Stimulated activated naive CD8-positive, alpha-beta T cell treated with anti-CD3 and anti-CD28 coated beads, Interleukin-15, amount 100 ng/mL, for 72 hours (primary cell): ENCODE measurements at regions not wholly inside any gene's neighbourhood (a gene's known extent, or its start where the extent isn't known, plus 50 kb on each side); places are given as distances from the start of the nearest gene placed in this dataset.
"Not testable (repeated sequence)": the region's sequence is repeated elsewhere in the genome, so short reads cannot be mapped to it uniquely, and the experiment has no call there.

ENCODE experiments used
- ATAC-seq: fragments of 150-1000 bp; cut with Tn5 transposase; 2 replicates; pipeline ENCODE4 v1.10.0; 2021; ENCODE audit warnings: mild to moderate bottlenecking, moderate library complexity
- DNase-seq, 2 donors: peaks; one replicate each; pipeline ENCODE4 v3.0.0; 2021 to 2022
- H3K27ac Mint-ChIP-seq, 2 donors: one replicate each; pipeline ENCODE4 v1.8.0; 2022; ENCODE audit warnings: mild to moderate bottlenecking in 2 of 2, mixed read lengths in 2 of 2, moderate library complexity in 2 of 2
- H3K27me3 Mint-ChIP-seq: one replicate; pipeline ENCODE4 v1.8.0; 2022; ENCODE audit warnings: mixed read lengths
- H3K4me1 Mint-ChIP-seq: one replicate; pipeline ENCODE4 v1.8.0; 2022; ENCODE audit warnings: mild to moderate bottlenecking, mixed read lengths
- H3K4me3 Mint-ChIP-seq, 2 donors: one replicate each; pipeline ENCODE4 v1.8.0; 2022; ENCODE audit warnings: mild to moderate bottlenecking in 2 of 2, mixed read lengths in 2 of 2, moderate library complexity in 1 of 2
- H3K9me3 Mint-ChIP-seq, 2 donors: one replicate each; pipeline ENCODE4 v1.8.0; 2022; ENCODE audit warnings: mixed read lengths in 2 of 2

GRCh38 chr22:11600161-11600560 is 3927.8 kb upstream of the OR11H1 start:
- H3K27me3 Mint-ChIP-seq, H3K4me1 Mint-ChIP-seq, H3K27ac Mint-ChIP-seq, ATAC-seq, DNase-seq, H3K4me3 Mint-ChIP-seq: not testable (repeated sequence)
- H3K9me3 Mint-ChIP-seq = peaks cover 10 to 45% of the 10 kb centered on the region in 2 donors

DNA sequence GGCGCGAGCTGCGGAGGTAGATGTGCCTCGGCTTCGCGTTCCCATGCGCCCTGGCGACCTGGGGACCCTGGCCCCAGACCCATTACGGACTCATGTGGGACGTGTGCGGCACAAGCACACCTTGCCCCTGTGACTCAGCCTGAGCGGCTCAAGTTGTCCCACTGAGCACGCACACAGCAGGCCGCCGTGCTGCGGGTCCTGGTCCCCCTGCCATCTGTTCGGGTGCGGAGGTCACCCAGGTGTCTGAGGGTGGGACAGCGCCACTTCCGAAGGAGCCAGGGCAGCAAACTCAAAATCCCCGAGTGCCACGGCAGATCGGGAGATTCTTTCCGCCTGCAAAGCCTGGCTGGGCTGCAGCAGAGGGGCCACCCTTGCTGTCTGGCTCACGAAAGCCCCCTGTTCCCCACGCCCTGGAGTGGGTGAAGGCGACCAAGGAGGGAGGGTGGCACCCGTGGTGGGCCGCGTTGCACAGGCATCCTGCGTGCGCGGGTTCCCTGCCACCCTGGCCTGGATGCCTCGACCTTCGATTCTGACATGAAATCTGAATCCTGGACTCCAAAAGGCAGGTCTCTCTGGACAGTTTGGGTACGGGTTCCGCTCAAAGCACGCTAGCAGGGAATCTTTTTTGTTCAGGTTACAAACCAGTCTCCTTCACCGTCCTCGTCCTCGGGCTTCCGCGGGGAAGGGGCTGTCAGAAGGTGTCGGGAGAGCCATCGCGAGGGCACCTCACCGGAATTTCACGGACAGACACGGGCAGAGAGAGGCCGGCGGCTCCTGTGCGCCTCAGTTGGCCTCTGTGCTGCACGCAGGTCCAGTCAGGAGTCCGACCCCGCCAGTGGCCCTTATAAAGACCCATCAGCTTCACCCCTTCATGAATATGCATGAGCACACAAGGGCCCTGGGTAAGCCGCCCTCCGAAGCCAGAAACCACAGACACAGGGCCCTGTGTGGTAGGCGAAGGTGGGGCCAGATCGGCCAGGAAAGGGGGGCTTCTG is 3926.8 kb upstream of the OR11H1 start:
- not testable (repeated sequence) for H3K4me3 Mint-ChIP-seq, DNase-seq, H3K4me1 Mint-ChIP-seq, H3K27me3 Mint-ChIP-seq, ATAC-seq, H3K27ac Mint-ChIP-seq
- H3K9me3 Mint-ChIP-seq = peaks cover 10 to 54% of the 10 kb centered on the region in 2 donors

GRCh38 chr22:11604635-11605395 is 3923.2 kb upstream of the OR11H1 start:
- H3K4me3 Mint-ChIP-seq, H3K27me3 Mint-ChIP-seq, H3K4me1 Mint-ChIP-seq, H3K27ac Mint-ChIP-seq, DNase-seq, ATAC-seq: not testable (repeated sequence)
- H3K9me3 Mint-ChIP-seq = peaks cover 22 to 51% of the 10 kb centered on the region in 2 donors

- DNase-seq (no peak), ATAC-seq (no peak)
- Mint-ChIP-seq H3K4me1 (no peaks in the 10 kb centered on the region), H3K27me3 (no peaks in the 10 kb centered on the region), H3K4me3 (no peak overlapping the region), H3K27ac (no peak overlapping the region), H3K9me3 (peaks cover 28 to 54% of the 10 kb centered on the region in 2 donors)
These were observed 3922.5 kb upstream of the OR11H1 start for GRCh38 chr22:11605468-11605981.

GRCh38 chr22:11606047-11607000 is 3921.7 kb upstream of the OR11H1 start:
- H3K27me3 Mint-ChIP-seq, H3K4me3 Mint-ChIP-seq, H3K4me1 Mint-ChIP-seq, H3K27ac Mint-ChIP-seq, ATAC-seq, DNase-seq: not testable (repeated sequence)
- H3K9me3 Mint-ChIP-seq = peaks cover 34 to 61% of the 10 kb centered on the region in 2 donors

DNA sequence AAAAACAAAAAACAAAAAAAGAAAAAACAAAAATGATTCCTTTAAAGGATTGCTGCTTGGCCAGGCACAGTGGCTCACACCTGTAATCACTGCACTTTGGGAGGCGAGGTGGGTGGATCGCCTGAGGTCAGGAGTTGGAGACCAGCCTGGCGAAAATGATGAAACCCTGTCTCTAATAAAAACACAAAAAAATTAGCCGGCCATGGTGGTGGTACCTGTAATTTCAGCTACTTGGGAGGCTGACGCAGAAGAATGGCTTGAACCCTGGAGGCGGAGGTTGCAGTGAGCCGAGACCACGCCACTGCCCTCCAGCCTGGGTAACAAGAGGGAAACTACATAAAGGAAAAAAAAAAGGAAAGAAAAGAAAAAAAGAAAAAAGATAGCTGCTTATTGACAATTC is 3920.8 kb upstream of the OR11H1 start:
- ATAC-seq, H3K4me1 Mint-ChIP-seq, H3K27me3 Mint-ChIP-seq, H3K4me3 Mint-ChIP-seq, DNase-seq, H3K27ac Mint-ChIP-seq: not testable (repeated sequence)
- peaks cover 34 to 62% of the 10 kb centered on the region in 2 donors for H3K9me3 Mint-ChIP-seq

- peaks cover 45 to 73% of the 10 kb centered on the region in 2 donors for H3K9me3 Mint-ChIP-seq
- not testable (repeated sequence) for H3K4me1 Mint-ChIP-seq, ATAC-seq
These were observed 3919.5 kb upstream of the OR11H1 start for GRCh38 chr22:11608486-11608885.

GRCh38 chr22:11609193-11609592 is 3918.8 kb upstream of the OR11H1 start:
- H3K9me3 Mint-ChIP-seq = peaks cover 41 to 70% of the 10 kb centered on the region in 2 donors
- H3K4me1 Mint-ChIP-seq, ATAC-seq, H3K4me3 Mint-ChIP-seq, H3K27me3 Mint-ChIP-seq, DNase-seq, H3K27ac Mint-ChIP-seq: not testable (repeated sequence)

More at GRCh38 chr22:11608486-11608885, 3919.5 kb upstream of the OR11H1 start:
- not testable (repeated sequence) for H3K27ac Mint-ChIP-seq, DNase-seq, H3K4me3 Mint-ChIP-seq, H3K27me3 Mint-ChIP-seq

DNA sequence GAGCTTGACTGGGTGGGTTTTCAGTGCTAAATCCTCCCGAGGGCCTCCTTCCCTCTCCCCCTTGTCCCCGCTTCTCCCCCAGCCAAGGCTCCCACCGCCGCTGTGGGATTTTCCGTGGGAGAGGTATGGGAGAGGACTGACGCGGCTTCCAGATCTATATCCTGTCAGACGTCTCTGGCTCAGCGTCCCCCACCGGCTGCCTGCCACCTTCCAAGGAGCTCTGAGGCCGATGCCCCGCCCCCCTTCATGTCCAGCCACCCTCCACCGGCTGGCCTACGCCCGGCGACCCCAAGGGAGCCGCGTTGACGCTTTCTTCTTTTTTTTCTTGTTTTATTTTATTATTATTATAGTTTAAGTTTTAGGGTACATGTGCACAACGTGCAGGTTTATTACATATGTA is 3916.7 kb upstream of the OR11H1 start:
- not testable (repeated sequence) for H3K4me3 Mint-ChIP-seq, H3K27me3 Mint-ChIP-seq, ATAC-seq, H3K4me1 Mint-ChIP-seq, DNase-seq, H3K27ac Mint-ChIP-seq
- peaks cover 54 to 68% of the 10 kb centered on the region in 2 donors for H3K9me3 Mint-ChIP-seq

DNA sequence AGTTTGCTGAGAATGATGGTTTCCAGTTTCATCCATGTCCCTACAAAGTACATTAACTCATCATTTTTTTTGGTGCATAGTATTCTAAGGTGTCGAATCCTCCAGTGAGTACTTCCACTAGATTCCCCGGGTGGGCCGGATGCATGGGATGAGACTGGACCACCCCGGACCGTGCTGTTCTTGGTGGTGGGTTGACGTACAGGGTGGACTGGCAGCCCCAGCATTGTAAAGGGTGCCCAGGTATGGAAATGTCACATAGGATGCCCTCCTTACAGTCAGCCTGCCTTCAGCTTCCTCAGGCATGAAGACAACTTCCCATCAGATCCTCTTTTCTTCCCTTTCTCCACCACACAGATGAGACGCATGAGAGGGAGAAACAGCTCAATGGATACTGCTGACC is 3916.1 kb upstream of the OR11H1 start:
- not testable (repeated sequence) for H3K27ac Mint-ChIP-seq, H3K4me1 Mint-ChIP-seq, H3K27me3 Mint-ChIP-seq, H3K4me3 Mint-ChIP-seq, DNase-seq, ATAC-seq
- H3K9me3 Mint-ChIP-seq = peaks cover 60 to 68% of the 10 kb centered on the region in 2 donors

GRCh38 chr22:11613081-11613897 is 3914.7 kb upstream of the OR11H1 start:
- peaks cover 61 to 69% of the 10 kb centered on the region in 2 donors for H3K9me3 Mint-ChIP-seq
- not testable (repeated sequence) for H3K27me3 Mint-ChIP-seq, H3K27ac Mint-ChIP-seq, H3K4me3 Mint-ChIP-seq, ATAC-seq, H3K4me1 Mint-ChIP-seq, DNase-seq

GRCh38 chr22:11613898-11614755 is 3913.9 kb upstream of the OR11H1 start:
- no peak for DNase-seq
- Mint-ChIP-seq H3K27me3 (no peaks in the 10 kb centered on the region), H3K4me3 (no peak overlapping the region), H3K4me1 (no peaks in the 10 kb centered on the region), H3K9me3 (peaks cover 53 to 68% of the 10 kb centered on the region in 2 donors), H3K27ac (no peak overlapping the region)
- ATAC-seq = no peak

DNA sequence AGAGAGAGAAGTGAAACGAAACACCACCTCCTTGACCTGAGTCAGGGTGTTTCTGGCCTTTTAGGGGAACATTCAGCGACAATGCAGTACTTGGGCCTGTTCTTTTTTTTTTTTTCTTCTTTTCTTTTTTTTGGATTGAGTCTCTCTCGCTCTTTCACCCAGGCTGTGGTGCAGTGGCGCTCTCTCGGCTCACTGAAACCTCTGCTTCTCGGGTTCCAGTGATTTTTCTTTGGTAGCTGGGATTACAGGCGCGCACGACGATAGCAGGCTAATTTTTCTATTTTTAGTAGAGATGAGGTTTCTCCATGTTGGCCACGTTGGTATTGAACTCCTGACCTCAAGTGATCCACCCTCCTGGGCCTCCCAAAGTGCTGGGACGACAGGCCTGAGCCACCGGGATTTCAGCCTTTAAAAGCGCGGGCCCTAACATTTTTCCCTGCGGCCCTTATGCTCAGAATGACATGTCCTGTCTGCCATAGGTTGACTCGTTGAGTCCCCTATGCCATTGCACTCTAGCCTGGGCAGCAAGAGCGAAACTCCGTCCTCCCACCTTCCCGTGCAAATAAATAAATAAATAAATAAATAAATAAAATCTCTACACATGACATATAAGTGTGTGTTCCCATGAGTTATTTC is 3913.1 kb upstream of the OR11H1 start:
- not testable (repeated sequence) for H3K4me1 Mint-ChIP-seq, H3K27me3 Mint-ChIP-seq, H3K4me3 Mint-ChIP-seq, H3K27ac Mint-ChIP-seq, DNase-seq, ATAC-seq
- H3K9me3 Mint-ChIP-seq = peaks cover 57 to 74% of the 10 kb centered on the region in 2 donors
